HUES6 (cell line): ENCODE measurements at regions not wholly inside any gene's neighbourhood (a gene's known extent, or its start where the extent isn't known, plus 50 kb on each side); places are given as distances from the start of the nearest gene placed in this dataset.

Experiments used
- H3K27ac ChIP-seq: 2 replicates; pipeline ENCODE4 v1.7.0; 2013; ENCODE audit warnings: low read depth, mild to moderate bottlenecking, low read length, inconsistent platforms
- H3K27me3 ChIP-seq: 2 replicates; pipeline ENCODE4 v1.6.1; 2013; ENCODE audit warnings: low read length; ENCODE audit not compliant: control insufficient read depth, insufficient read depth
- H3K36me3 ChIP-seq: 2 replicates; pipeline ENCODE4 v1.6.1; 2013; ENCODE audit warnings: low read length; ENCODE audit not compliant: control insufficient read depth, insufficient read depth
- H3K4me1 ChIP-seq: 2 replicates; pipeline ENCODE4 v1.6.1; 2013; ENCODE audit warnings: low read length; ENCODE audit not compliant: control insufficient read depth, insufficient read depth
- H3K4me3 ChIP-seq: 2 replicates; pipeline ENCODE4 v1.5.1; 2013; ENCODE audit warnings: low read depth, low read length
- H3K9ac ChIP-seq: one replicate; pipeline ENCODE4 v1.6.1; 2013; ENCODE audit warnings: mild to moderate bottlenecking, low read length
- H3K9me3 ChIP-seq: 2 replicates; pipeline ENCODE4 v1.6.1; 2013; ENCODE audit warnings: low read depth, low read length; ENCODE audit not compliant: control insufficient read depth, insufficient read depth

DNA sequence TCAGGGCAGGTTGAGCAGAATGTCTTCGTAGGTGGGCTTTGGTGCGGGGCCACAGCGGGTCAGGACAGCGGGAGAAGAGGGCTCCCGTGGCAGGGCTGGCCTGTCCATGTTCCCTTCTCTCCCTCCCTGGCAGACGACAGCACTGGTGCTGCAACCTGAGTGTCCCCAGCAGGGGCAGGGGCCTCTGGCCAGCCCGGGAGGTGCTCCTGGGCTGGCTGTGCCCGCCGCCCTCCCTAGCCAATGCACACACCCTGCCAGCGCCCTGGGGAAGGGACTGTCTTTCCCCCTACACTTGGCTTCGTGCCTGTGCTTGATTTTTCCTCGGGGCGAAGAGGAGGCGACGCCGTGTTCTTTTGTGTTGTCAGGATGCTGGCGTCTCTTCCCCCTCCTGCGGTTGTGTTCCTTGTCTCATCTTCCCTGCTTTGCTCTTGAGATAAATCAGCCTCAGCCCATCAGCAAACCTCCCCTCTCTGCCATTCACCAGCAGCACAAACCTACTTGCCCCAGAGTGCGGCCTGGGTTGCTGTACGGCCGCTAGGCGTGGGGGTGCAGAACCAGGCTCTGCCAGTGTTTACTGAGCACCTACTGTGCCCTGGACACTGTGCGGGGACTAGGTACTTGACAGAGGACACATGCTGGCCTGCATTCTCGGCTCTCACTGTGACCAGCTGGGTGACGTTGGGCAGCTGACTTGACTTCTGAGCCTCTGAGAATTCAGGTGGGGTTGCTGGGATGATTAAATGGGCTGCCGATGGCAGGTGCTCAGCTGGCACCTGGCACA lies 237.3 kb upstream of the CIBAR2 start:
- Histone ChIP-seq H3K27ac (no peak overlapping the region), H3K36me3 (no peaks in the 10 kb centered on the region), H3K9ac (no peak overlapping the region), H3K4me3 (no peak overlapping the region), H3K4me1 (peaks cover 1% of the 10 kb centered on the region; the same call in 1 of the 2 replicates), H3K27me3 (no peaks in the 10 kb centered on the region), H3K9me3 (peaks cover 13% of the 10 kb centered on the region)

DNA sequence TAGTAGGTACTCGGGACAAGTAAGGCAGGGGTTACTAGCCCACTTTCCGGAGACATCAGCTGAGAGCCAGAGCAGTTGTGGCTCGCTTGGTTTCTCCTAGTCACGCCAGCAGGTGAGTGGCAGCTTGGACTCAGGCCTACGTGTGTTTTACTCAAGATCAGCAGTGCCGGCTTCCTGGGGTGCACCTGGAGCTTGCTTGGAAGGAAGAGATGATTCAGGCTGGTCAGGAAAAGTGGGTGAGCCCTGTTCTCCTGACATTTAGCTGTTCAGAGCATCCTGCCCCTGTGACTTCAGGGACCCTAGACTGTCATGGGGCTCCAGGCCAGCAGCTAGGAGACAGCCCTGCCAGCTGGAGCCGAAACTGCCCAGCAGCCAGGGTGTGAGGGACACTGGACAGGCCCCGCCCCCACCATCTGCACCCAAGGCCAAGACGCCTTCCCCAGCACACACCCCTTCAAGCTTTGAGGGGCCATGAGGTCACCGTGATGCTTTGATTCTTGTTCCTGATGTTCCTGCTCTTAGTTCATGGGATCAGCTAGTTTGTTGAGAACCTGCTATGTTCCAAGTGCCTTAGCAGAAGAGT lies 238.0 kb upstream of the CIBAR2 start:
- peaks cover 8% of the 10 kb centered on the region; the same call in 1 of the 2 replicates for H3K4me1 ChIP-seq
- no peak overlapping the region for H3K27ac ChIP-seq
- H3K4me3 ChIP-seq = no peak overlapping the region
- no peaks in the 10 kb centered on the region for H3K36me3 ChIP-seq
- H3K9me3 ChIP-seq = peaks cover 13% of the 10 kb centered on the region
- no peak overlapping the region for H3K9ac ChIP-seq
- no peaks in the 10 kb centered on the region for H3K27me3 ChIP-seq

DNA sequence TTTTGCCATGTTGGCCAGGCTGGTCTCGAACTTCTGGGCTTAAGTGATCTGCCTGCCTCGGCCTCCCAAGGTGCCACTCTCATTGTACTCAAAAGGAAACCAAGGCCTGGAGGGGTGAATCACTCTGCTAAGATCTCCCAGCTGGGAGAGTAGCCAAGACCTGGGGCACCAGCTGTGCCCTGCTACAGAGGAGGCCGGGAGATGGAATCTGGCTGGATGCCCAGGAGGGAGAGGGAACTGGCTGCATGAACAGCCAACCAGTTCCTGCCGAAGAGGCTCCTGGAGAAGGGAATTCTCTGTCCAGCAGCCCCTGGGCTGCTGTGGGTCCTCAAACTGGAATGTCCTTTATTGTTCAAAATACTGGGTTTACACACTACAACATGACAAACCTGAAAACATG lies 238.7 kb upstream of the CIBAR2 start:
- Histone ChIP-seq H3K9me3 (peaks cover 13% of the 10 kb centered on the region), H3K27me3 (no peaks in the 10 kb centered on the region), H3K4me1 (peaks cover 11% of the 10 kb centered on the region; the same call in 1 of the 2 replicates), H3K27ac (no peak overlapping the region), H3K9ac (no peak overlapping the region), H3K4me3 (no peak overlapping the region), H3K36me3 (no peaks in the 10 kb centered on the region)

DNA sequence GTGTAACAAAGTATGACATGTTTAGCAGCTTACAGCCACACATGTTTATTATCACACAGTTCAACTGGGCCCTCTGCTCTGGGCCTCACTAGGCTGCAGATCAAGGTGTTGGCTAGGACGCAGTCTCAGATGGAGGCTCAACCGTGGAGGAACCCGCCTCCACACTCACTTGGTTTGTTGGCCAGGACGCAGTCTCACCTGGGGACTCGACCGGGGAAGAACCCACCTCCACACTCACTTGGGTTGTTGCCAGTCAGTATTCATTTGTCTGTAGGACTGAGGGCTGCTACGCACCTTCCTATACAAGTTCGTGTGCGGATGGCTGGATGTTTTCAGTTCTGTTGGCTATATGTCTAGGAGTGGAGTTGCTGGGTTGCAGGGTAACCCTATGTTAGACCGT lies 240.7 kb upstream of the CIBAR2 start:
- Histone ChIP-seq H3K27me3 (no peaks in the 10 kb centered on the region), H3K4me1 (peaks cover 11% of the 10 kb centered on the region; the same call in 1 of the 2 replicates), H3K4me3 (no peak overlapping the region), H3K9me3 (peaks cover 13% of the 10 kb centered on the region), H3K9ac (no peak overlapping the region), H3K36me3 (no peaks in the 10 kb centered on the region), H3K27ac (no peak overlapping the region)

DNA sequence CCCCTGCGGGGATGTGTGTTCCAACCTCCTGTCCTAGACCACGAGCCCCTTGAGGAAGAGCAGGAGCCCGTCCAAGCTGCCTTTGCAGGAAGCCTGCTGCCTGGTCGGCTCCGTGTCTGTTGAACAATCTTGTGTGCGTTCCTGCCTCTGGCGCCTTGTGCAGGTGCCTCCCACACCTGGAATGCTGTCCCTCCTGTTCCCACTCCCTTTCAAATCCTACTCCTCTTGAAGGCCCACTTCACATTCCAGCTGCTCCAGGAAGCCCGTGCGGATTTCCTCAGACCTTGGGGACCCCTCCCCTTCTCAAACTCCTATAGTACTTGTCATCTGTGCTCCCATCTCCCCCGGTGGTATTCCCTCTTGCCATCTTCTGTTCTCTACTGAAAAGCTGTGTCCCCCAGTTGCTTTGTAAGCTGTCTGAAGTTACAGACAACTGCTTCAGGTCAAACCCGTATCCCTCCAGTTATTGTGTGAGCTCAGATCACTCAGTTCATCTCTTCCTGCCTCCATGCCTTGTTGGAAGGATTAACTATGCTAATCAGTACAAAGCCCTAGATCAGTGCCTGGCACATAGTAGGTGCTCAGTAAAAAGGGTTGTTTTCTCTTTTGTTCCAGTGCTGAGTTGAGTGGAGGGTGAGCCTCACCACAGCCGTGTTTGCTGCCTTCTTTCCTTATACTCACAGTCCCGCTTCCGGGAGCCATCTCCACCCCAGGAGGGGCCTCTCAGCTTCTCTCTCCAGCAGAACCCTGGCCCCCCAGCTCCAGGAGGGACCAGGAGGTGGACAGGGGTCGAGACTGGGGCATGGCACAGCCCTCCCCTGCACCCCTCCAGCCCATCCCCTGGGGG lies 241.8 kb upstream of the CIBAR2 start:
- no peak overlapping the region for H3K9ac ChIP-seq
- H3K4me3 ChIP-seq = no peak overlapping the region
- no peak overlapping the region for H3K27ac ChIP-seq
- H3K36me3 ChIP-seq = no peaks in the 10 kb centered on the region
- H3K27me3 ChIP-seq = no peaks in the 10 kb centered on the region
- peaks cover 11% of the 10 kb centered on the region; the same call in 1 of the 2 replicates for H3K4me1 ChIP-seq
- H3K9me3 ChIP-seq = peaks cover 13% of the 10 kb centered on the region

DNA sequence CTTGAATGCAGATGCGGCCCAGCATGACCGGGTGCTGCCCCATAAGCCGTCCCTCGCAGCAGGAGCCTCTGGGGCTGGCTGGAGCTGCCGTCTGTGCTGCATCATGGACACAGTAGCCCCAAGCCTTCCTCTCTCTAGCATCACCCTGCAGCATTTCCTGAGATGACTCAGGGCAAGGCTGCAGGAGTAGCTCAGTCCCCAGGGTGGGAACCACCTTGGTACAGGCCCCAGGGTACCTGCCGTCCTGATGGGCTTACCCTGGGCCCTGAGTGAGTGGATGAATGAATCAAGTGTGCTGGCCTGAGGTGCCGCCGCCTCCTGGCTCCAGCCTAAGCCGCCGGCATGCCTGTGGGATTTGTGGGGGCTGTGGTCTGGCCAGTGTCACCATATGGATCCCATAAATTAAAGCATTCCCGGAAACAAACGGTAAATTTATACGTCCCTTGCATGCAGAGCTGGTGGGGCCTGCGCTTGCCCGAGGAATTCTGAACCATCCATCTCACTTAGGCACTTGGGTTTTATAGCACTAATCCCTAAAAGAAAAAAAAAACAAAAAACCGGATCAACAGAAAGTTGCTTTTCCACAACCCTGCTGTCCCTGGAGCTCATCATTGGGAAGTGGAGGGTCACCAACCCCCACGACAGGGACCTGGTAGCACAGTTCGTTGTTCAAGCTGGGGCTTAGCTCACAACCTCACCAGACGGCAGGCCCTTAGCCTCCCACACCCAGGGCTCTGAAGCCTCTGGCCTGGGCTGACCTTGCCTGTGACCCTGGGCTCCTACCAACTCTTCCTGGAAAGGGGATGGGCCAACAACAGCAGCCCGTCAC lies 242.6 kb upstream of the CIBAR2 start:
- Histone ChIP-seq H3K4me1 (peaks cover 11% of the 10 kb centered on the region; the same call in 1 of the 2 replicates), H3K27me3 (no peaks in the 10 kb centered on the region), H3K9me3 (peaks cover 13% of the 10 kb centered on the region), H3K27ac (no peak overlapping the region), H3K4me3 (no peak overlapping the region), H3K36me3 (no peaks in the 10 kb centered on the region), H3K9ac (no peak overlapping the region)

DNA sequence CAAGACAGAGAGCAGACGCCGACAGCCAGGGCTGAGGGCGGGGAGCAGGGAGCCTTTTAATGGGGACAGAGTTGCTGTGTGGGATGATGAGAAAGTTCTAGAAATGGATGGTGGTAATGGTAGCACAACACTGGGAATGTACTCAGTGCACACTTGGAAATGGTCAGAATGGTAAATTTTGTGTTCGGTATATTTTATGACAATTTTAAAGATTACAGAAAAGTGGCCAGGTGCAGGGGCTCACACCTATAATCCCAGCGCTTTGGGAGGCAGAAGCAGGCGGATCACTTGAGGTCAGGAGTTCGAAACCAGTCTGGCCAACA lies 243.2 kb upstream of the CIBAR2 start:
- Histone ChIP-seq H3K27ac (no peak overlapping the region), H3K36me3 (no peaks in the 10 kb centered on the region), H3K27me3 (no peaks in the 10 kb centered on the region), H3K9ac (no peak overlapping the region), H3K4me1 (peaks cover 11% of the 10 kb centered on the region; the same call in 1 of the 2 replicates), H3K9me3 (peaks cover 13% of the 10 kb centered on the region), H3K4me3 (no peak overlapping the region)

DNA sequence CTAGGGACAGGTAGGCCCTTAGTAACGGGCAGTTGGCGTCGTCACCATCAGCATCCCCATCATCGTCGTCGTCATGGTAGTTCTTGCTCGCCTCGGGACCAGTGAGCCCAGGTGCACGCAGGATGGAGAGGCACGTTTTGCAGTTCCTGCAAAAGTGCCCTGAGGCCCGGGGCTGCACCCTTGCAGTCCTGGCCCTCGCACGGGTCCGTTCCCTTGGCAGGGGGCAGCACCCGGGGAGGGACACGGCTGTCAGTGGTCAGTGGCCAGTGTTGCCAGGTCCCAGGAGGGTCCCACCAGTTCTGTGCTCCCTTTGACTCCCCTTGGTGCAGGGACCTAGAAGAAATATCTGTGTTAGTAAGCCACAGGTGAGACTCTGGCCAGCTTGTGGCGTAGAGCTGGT lies 243.9 kb upstream of the CIBAR2 start:
- H3K4me3 ChIP-seq = no peak overlapping the region
- H3K9ac ChIP-seq = no peak overlapping the region
- H3K9me3 ChIP-seq = peaks cover 13% of the 10 kb centered on the region
- no peaks in the 10 kb centered on the region for H3K27me3 ChIP-seq
- peaks cover 11% of the 10 kb centered on the region; the same call in 1 of the 2 replicates for H3K4me1 ChIP-seq
- H3K27ac ChIP-seq = no peak overlapping the region
- H3K36me3 ChIP-seq = no peaks in the 10 kb centered on the region

DNA sequence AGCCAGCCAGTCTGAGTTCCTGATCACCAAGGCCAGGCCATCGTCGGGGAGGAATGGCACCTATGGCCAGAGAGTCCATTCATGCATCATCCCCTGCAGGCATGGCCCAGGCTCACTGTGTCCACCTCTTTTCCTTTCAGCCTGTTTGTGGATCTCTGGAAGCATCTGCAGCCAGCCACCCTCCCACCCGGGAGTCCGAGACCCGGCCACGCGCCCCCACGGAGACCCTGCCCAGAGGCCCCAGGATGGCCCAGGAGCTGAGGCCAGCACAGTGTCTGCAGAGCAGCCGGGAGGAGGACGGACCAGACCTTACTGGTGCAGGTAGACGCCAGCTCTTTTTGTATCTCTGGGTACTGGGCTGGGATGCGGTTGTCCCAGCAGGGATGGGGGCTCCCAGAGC lies 245.1 kb upstream of the CIBAR2 start:
- Histone ChIP-seq H3K9ac (no peak overlapping the region), H3K4me1 (peaks cover 11% of the 10 kb centered on the region; the same call in 1 of the 2 replicates), H3K4me3 (no peak overlapping the region), H3K27me3 (no peaks in the 10 kb centered on the region), H3K27ac (no peak overlapping the region), H3K36me3 (no peaks in the 10 kb centered on the region), H3K9me3 (peaks cover 12% of the 10 kb centered on the region)

DNA sequence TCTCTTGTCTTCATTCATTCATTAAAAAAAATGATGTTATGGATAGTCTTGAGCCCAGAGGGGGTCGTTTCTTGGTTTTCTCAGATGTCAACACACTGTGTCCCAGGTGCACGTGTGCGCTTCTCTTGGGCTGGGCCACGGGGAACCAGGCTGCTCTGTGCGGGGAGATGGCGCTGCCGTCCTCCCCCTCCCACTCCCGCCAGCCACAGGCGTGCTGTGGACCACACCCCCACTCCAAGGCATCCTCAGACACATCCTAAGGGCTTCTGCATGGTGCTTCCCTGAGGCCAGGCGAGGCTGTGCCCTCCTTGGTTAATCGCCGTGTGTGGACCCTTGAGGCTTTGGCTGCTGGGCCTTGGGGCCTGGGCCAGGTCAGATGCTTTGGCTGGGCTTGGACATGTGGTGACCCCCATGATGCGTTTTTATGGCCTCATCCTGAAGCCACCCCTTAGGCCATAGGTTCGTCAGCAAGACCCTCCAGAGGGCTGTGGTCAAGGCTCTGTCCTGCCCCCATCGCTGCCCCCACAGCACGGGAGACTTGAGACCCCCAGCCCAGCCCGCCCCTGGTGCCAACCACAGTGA lies 245.7 kb upstream of the CIBAR2 start:
- Histone ChIP-seq H3K4me3 (no peak overlapping the region), H3K27ac (no peak overlapping the region), H3K9me3 (peaks cover 5% of the 10 kb centered on the region), H3K27me3 (no peaks in the 10 kb centered on the region), H3K9ac (no peak overlapping the region), H3K4me1 (peaks cover 11% of the 10 kb centered on the region; the same call in 1 of the 2 replicates), H3K36me3 (no peaks in the 10 kb centered on the region)
